H9 (cell line): ENCODE measurements at regions not wholly inside any gene's neighbourhood (a gene's known extent, or its start where the extent isn't known, plus 50 kb on each side); places are given as distances from the start of the nearest gene placed in this dataset.

ENCODE experiments used
- DNase-seq: peaks from one replicate; pipeline ENCODE4 v3.0.0-alpha.2; 2017
- H2AFZ ChIP-seq: one replicate; pipeline ENCODE4 v1.6.1; 2013; ENCODE audit warnings: mild to moderate bottlenecking, low read length, control low read depth, moderate library complexity
- H2AK5ac ChIP-seq: 2 replicates; pipeline ENCODE4 v1.6.1; 2013; ENCODE audit warnings: low read length, control low read depth, mixed read lengths; ENCODE audit not compliant: insufficient read length
- H2BK120ac ChIP-seq: one replicate; pipeline ENCODE4 v1.6.1; 2013; ENCODE audit warnings: low read depth, mild to moderate bottlenecking, low read length, control low read depth, inconsistent platforms; ENCODE audit not compliant: poor library complexity, severe bottlenecking
- H2BK12ac ChIP-seq: 2 replicates; pipeline ENCODE4 v1.6.1; 2013; ENCODE audit warnings: low read length, control low read depth, mixed read lengths, low read depth; ENCODE audit not compliant: insufficient read length
- H2BK15ac ChIP-seq: 2 replicates; pipeline ENCODE4 v1.6.1; 2013; ENCODE audit warnings: low read depth, low read length, control low read depth
- H2BK20ac ChIP-seq: one replicate; pipeline ENCODE4 v1.6.1; 2013; ENCODE audit warnings: low read depth, mild to moderate bottlenecking, low read length, control low read depth, inconsistent platforms; ENCODE audit not compliant: poor library complexity, severe bottlenecking
- H2BK5ac ChIP-seq: 2 replicates; pipeline ENCODE4 v1.6.1; 2013; ENCODE audit warnings: low read length, control low read depth, mixed read lengths; ENCODE audit not compliant: insufficient read length
- H3K14ac ChIP-seq: 2 replicates; pipeline ENCODE4 v1.6.1; 2013; ENCODE audit warnings: low read length, control low read depth; ENCODE audit not compliant: insufficient read depth
- H3K18ac ChIP-seq: 2 replicates; pipeline ENCODE4 v1.6.1; 2013; ENCODE audit warnings: low read depth, mild to moderate bottlenecking, mixed read lengths, low read length, control low read depth; ENCODE audit not compliant: insufficient read length
- H3K23ac ChIP-seq: 2 replicates; pipeline ENCODE4 v1.6.1; 2013; ENCODE audit warnings: low read length, control low read depth, mixed read lengths, low read depth; ENCODE audit not compliant: insufficient read length
- H3K23me2 ChIP-seq: 2 replicates; pipeline ENCODE4 v1.6.1; 2013; ENCODE audit warnings: low read depth, mild to moderate bottlenecking, mixed read lengths, low read length, control low read depth; ENCODE audit not compliant: insufficient read length, poor library complexity, severe bottlenecking
- H3K27ac ChIP-seq: 2 replicates; pipeline ENCODE4 v1.5.1; 2013; ENCODE audit warnings: low read length, control low read depth, mixed read lengths, low read depth; ENCODE audit not compliant: insufficient read length
- H3K27me3 ChIP-seq: 2 replicates; pipeline ENCODE4 v1.6.1; 2013; ENCODE audit warnings: low read length, control low read depth, inconsistent platforms; ENCODE audit not compliant: insufficient read depth
- H3K4ac ChIP-seq: 2 replicates; pipeline ENCODE4 v1.6.1; 2013; ENCODE audit warnings: low read depth, mild to moderate bottlenecking, control low read depth, inconsistent platforms, low read length, moderate library complexity
- H3K4me1 ChIP-seq: 2 replicates; pipeline ENCODE4 v1.6.1; 2013; ENCODE audit warnings: low read length, control low read depth, inconsistent platforms; ENCODE audit not compliant: insufficient read depth
- H3K4me2 ChIP-seq: 2 replicates; pipeline ENCODE4 v1.6.1; 2013; ENCODE audit warnings: low read length, control low read depth, mixed read lengths; ENCODE audit not compliant: insufficient read length, insufficient read depth
- H3K56ac ChIP-seq: 2 replicates; pipeline ENCODE4 v1.6.1; 2013; ENCODE audit warnings: low read depth, mild to moderate bottlenecking, mixed read lengths, low read length, control low read depth; ENCODE audit not compliant: insufficient read length
- H3K79me1 ChIP-seq: 2 replicates; pipeline ENCODE4 v1.6.1; 2013; ENCODE audit warnings: low read depth, mild to moderate bottlenecking, moderate library complexity, low read length, control low read depth, inconsistent platforms; ENCODE audit not compliant: insufficient read depth, poor library complexity, severe bottlenecking
- H3K79me2 ChIP-seq: 2 replicates; pipeline ENCODE4 v1.6.1; 2013; ENCODE audit warnings: low read length, control low read depth, inconsistent platforms; ENCODE audit not compliant: insufficient read depth
- H3K9ac ChIP-seq: 2 replicates; pipeline ENCODE4 v1.6.1; 2013; ENCODE audit warnings: low read length, control low read depth, mixed read lengths; ENCODE audit not compliant: insufficient read length; ENCODE audit errors: extremely low read depth
- H3K9me3 ChIP-seq: one replicate; pipeline ENCODE4 v1.6.1; 2013; ENCODE audit warnings: low read depth, low read length, inconsistent platforms; ENCODE audit not compliant: control insufficient read depth
- H3T11ph ChIP-seq: one replicate; pipeline ENCODE4 v1.6.1; 2013; ENCODE audit warnings: mild to moderate bottlenecking, low read length, control low read depth, inconsistent platforms
- H4K20me1 ChIP-seq: one replicate; pipeline ENCODE4 v1.6.1; 2013; ENCODE audit not compliant: control insufficient read depth, insufficient read length, insufficient read depth
- H4K5ac ChIP-seq: 2 replicates; pipeline ENCODE4 v1.6.1; 2013; ENCODE audit warnings: low read depth, mild to moderate bottlenecking, mixed read lengths, low read length, control low read depth; ENCODE audit not compliant: insufficient read length
- H4K8ac ChIP-seq: replicated peaks from 2 replicates; pipeline ENCODE4 v1.6.1; 2013; ENCODE audit warnings: low read length, control low read depth, mixed read lengths, low read depth; ENCODE audit not compliant: insufficient read length
- H4K91ac ChIP-seq: 2 replicates; pipeline ENCODE4 v1.6.1; 2013; ENCODE audit warnings: low read depth, mild to moderate bottlenecking, moderate library complexity, mixed read lengths, low read length, control low read depth; ENCODE audit not compliant: insufficient read length
- H3K27ac Mint-ChIP-seq, 3 experiments: 2 replicates in 2 of 3; 3 replicates in 1 of 3; pipeline ENCODE4 v1.8.0; 2020 to 2021; ENCODE audit warnings: mixed read lengths in 3 of 3, mild to moderate bottlenecking in 1 of 3, moderate library complexity in 1 of 3
- H3K27me3 Mint-ChIP-seq: 2 replicates; pipeline ENCODE4 v1.8.0; 2021; ENCODE audit warnings: low read depth, mild to moderate bottlenecking, moderate library complexity, mixed read lengths
- H3K36me3 Mint-ChIP-seq, 3 experiments: 2 replicates in 2 of 3; 3 replicates in 1 of 3; pipeline ENCODE4 v1.8.0; 2020 to 2021; ENCODE audit warnings: low read depth in 3 of 3, mixed read lengths in 3 of 3; ENCODE audit not compliant: insufficient read depth in 1 of 3
- H3K4me1 Mint-ChIP-seq, 2 experiments: 2 replicates each; pipeline ENCODE4 v1.8.0; 2020; ENCODE audit warnings: mixed read lengths in 2 of 2
- H3K4me3 Mint-ChIP-seq, 2 experiments: 2 replicates in 1 of 2; 3 replicates in 1 of 2; pipeline ENCODE4 v1.8.0; 2020 to 2021; ENCODE audit warnings: mild to moderate bottlenecking in 2 of 2, mixed read lengths in 2 of 2, moderate library complexity in 1 of 2
- H3K9me3 Mint-ChIP-seq, 2 experiments: 2 replicates in 1 of 2; 3 replicates in 1 of 2; pipeline ENCODE4 v1.8.0; 2020; ENCODE audit warnings: mild to moderate bottlenecking in 2 of 2, mixed read lengths in 2 of 2, moderate library complexity in 1 of 2
- WGBS: extraction: QIAGEN DNeasy Blood & Tissue Kit; methylation state at CpG from one replicate; pipeline ENCODE4 v1.1.7; 2013; ENCODE audit warnings: missing lambda C conversion rate, low lambda C conversion rate, mixed read lengths; ENCODE audit not compliant: insufficient read length; ENCODE audit errors: extremely low coverage; 5-methylcytosine and 5-hydroxymethylcytosine counted together
- TF ChIP-seq, protein P1 (sequence below): fragments of 200-600 bp; sonication (generic); conservative IDR thresholded peaks from 3 replicates; pipeline ENCODE4 v1.8.0; 2021; ENCODE audit warnings: antibody characterized with exemption, mild to moderate bottlenecking

DNA sequence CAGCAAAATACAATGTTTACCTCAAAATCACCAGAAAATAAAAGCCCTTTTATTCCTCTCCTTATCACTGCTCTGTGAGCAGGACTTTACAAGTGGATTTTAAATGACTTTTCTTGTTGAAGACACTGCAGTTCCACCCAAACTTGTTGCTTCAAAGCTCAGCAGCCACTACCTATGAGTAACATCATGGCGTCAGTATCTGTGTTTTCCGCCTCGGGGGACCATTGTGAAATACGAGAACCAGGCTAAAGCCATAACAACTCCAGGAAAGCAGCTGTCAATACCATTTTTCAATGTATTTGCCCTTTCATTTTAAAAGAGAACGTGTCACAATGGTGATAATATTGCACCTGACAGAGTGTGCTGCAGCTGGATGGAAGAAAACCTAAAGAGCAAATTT is 284.0 kb upstream of the RNF32 start:
- Histone ChIP-seq H2BK12ac (no peak overlapping the region), H3K79me2 (no peaks in the 10 kb centered on the region), H3K4ac (no peak overlapping the region), H3K9me3 (no peaks in the 10 kb centered on the region), H3K27ac (no peak overlapping the region), H3T11ph (no peak overlapping the region), H3K14ac (no peak overlapping the region), H4K91ac (no peak overlapping the region), H3K23ac (no peak overlapping the region), H4K8ac (no peak overlapping the region), H3K79me1 (no peaks in the 10 kb centered on the region), H3K4me2 (no peak overlapping the region), H2BK15ac (no peak overlapping the region), H2BK20ac (no peak overlapping the region), H2AFZ (no peak overlapping the region), H2BK5ac (no peak overlapping the region), H3K9ac (no peak overlapping the region), H3K56ac (no peak overlapping the region), H3K4me1 (no peaks in the 10 kb centered on the region), H4K20me1 (no peaks in the 10 kb centered on the region), H3K23me2 (no peaks in the 10 kb centered on the region), H4K5ac (no peak overlapping the region), H2BK120ac (no peak overlapping the region), H2AK5ac (no peak overlapping the region), H3K27me3 (no peaks in the 10 kb centered on the region), H3K18ac (no peak overlapping the region)
- WGBS, result no CpG with 5 or more reads among the region's 5 CpGs
- Mint-ChIP-seq H3K36me3 (peaks cover 1 to 12% (median 7%) of the 10 kb centered on the region in 3 experiments; a peak in 5 of 7 replicates), H3K4me1 (no peaks in the 10 kb centered on the region), H3K27me3 (peaks cover 2% of the 10 kb centered on the region), H3K4me3 (no peak overlapping the region), H3K9me3 (peaks cover 15 to 19% of the 10 kb centered on the region in 2 experiments), H3K27ac (no peak overlapping the region)
- TF ChIP-seq, protein P1, sequence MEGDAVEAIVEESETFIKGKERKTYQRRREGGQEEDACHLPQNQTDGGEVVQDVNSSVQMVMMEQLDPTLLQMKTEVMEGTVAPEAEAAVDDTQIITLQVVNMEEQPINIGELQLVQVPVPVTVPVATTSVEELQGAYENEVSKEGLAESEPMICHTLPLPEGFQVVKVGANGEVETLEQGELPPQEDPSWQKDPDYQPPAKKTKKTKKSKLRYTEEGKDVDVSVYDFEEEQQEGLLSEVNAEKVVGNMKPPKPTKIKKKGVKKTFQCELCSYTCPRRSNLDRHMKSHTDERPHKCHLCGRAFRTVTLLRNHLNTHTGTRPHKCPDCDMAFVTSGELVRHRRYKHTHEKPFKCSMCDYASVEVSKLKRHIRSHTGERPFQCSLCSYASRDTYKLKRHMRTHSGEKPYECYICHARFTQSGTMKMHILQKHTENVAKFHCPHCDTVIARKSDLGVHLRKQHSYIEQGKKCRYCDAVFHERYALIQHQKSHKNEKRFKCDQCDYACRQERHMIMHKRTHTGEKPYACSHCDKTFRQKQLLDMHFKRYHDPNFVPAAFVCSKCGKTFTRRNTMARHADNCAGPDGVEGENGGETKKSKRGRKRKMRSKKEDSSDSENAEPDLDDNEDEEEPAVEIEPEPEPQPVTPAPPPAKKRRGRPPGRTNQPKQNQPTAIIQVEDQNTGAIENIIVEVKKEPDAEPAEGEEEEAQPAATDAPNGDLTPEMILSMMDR, result no peak
- DNase-seq, result no peak
